NCI-H2171 treated with DMSO at 0.1 percent for 48 hours (cell line): ENCODE measurements at regions not wholly inside any gene's neighbourhood (a gene's known extent, or its start where the extent isn't known, plus 50 kb on each side); places are given as distances from the start of the nearest gene placed in this dataset.
"Not testable (repeated sequence)": the region's sequence is repeated elsewhere in the genome, so short reads cannot be mapped to it uniquely, and the experiment has no call there.

Experiments used
- DNase-seq: peaks from one replicate; lab custom pipeline; 2025; lab: John Stamatoyannopoulos, UW

- no peak for DNase-seq
These were observed 65.6 kb downstream of the OPTC start for GRCh38 chr1:203559523-203559922.

DNA sequence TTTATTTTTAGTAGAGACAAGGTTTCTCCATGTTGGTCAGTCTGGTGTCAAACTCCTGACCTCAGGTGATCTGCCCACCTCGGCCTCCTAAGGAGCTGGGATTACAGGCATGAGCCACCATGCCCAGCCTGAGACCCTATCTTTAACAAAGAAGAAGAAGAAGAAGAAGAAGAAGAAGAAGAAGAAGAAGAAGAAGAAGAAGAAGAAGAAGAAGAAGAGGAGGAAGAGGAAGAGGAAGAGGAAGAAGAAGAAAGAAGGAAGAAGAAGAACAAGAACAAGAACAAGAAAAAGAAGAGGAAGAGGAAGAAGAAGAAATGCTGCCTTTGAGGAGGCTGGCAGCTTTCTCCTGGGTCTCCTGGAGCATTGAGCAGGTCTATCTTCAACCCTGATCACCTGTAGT is 64.9 kb upstream of the ATP2B4 start:
- not testable (repeated sequence) for DNase-seq

- no peak for DNase-seq
These were observed 63.3 kb upstream of the ATP2B4 start for GRCh38 chr1:203563291-203563690.

DNA sequence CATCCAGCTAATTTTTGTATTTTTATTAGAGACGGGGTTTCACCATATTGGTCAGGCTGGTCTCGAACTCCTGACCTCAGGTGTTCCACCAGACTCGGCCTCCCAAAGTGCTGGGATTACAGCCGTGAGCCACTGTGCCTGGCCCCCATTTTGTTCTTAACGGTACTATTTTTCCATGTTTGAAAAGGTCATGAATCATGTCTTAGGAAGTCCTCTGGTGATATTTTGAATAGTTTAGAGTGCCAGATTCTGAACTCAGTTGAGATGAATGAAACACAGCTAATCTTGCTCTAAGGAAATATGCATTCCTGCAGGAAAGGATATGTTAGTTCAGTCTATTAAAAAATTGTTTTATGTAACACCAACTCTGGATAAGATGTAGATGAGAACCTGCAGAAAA is 62.6 kb upstream of the ATP2B4 start:
- no peak for DNase-seq

GRCh38 chr1:203565049-203565448 is 61.6 kb upstream of the ATP2B4 start:
- DNase-seq, result no peak

DNA sequence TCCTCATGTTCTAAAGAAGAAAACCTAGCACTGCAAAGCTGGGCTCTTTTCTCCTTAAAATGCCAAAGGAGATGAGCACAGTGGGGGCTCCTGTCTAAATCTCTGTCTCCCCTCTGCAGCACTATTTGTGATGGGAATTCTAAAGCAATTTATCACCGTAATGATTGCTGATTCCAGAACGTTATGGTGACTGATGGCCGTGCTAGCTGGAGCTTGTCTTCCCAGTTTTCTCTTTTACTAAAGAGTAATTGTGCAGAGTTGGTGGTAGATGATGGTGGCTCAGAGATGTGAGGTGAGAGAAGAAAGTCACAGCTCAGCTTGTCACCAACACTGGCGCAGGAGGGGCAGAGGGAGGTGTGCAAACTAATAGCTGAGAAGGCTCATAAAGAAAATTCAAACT is 60.7 kb upstream of the ATP2B4 start:
- DNase-seq, result no peak

DNA sequence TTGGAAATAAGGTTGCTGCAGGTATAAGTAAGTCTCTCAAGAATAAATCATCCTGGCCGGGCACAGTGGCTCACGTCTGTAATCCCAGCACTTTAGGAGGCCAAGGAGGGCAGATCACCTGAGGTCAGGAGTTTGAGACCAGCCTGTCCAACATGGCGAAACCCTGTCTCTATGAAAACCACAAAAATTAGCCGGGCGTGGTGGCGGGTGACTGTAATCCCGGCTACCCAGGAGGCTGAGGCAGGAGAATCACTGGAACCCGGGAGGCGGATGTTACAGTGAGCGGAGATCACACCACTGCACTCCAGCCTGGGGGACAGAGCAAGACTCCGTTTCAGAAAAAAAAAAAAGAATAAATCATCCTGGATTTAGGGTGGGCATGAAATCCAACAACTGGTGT is 59.7 kb upstream of the ATP2B4 start:
- not testable (repeated sequence) for DNase-seq

DNA sequence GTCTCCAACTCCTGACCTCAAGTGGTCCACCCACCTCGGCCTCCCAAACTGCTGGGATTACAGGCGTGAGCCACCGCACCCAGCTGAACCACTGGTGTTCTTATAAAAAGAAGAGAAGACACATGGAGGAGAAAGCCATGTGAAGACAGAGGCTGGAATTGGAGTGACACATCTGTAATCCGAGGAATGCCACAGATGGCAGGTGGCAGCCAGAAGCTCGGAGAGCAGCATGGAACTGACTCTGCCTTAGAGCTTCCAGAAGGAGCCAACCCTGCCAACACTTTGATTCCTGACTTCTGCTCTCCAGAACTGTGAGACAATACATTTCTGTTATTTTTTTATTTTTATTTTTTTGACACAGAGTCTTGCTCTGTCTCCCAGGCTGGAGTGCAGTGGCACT is 59.0 kb upstream of the ATP2B4 start:
- DNase-seq, result peak; percentile 60

- DNase-seq, result no peak
These were observed 56.9 kb upstream of the ATP2B4 start for GRCh38 chr1:203569490-203570318.

DNA sequence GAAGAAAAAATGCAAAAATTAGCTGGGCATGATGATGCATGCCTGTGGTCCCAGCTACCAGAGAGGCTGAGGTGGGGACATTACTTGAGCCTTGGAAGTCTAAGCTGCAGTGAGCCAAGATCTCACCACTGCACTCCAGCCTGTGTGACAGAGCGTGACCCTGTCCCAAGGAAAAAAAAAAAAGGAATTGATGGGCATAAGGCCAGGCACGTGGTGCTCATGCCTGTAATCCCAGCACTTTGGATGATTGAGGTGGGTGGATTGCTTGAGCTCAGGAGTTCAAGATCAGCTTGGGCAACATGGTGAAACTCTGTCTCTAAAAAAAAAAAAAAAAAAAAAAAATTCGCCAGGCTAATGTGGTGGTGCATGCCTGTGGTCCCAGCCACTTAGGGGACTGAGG is 55.8 kb upstream of the ATP2B4 start:
- DNase-seq, result no peak

GRCh38 chr1:203571661-203572060 is 55.0 kb upstream of the ATP2B4 start:
- DNase-seq, result no peak

DNA sequence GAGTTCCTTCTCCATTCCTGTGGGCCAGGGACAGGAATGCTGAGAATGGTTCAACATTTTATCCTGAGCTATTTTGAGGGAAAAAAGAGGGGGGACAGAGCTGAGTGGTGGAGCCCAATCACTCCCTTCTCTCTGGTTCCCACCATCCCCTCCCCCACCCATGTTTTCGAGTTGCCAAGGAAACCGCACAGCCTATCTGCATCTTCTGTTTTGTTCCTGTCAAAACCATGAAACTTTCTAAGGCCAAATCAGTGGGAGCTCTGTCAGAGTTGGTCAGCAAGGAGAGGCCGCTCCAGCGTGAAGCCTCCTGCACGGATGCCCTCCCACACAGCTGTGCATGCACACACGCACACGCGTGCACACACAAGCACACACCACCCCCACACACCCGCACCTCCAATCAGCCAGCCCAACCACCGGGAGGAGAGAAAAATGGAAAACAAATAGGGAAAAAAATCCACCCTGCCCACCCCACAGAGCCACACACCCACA is 54.5 kb upstream of the ATP2B4 start:
- no peak for DNase-seq

GRCh38 chr1:203573730-203574129 is 52.9 kb upstream of the ATP2B4 start:
- DNase-seq, result no peak
